GM10266 (cell line): ENCODE measurements at regions not wholly inside any gene's neighbourhood (a gene's known extent, or its start where the extent isn't known, plus 50 kb on each side); places are given as distances from the start of the nearest gene placed in this dataset.

ENCODE experiments used
- DNase-seq: peaks from one replicate; pipeline ENCODE4 v3.0.0; 2012; ENCODE audit errors: extremely low spot score
- CTCF ChIP-seq: IDR thresholded peaks from 2 replicates; pipeline ENCODE4 v1.5.1; 2012; ENCODE audit warnings: mild to moderate bottlenecking, low read depth; ENCODE audit not compliant: control insufficient read depth, insufficient read depth; ENCODE audit errors: missing control alignments

GRCh38 chr13:26954976-26955375, 194.4 kb upstream of the GPR12 start:
- TF ChIP-seq CTCF = no peak
- DNase-seq = no peak

GRCh38 chr13:26953291-26953690, 192.7 kb upstream of the GPR12 start:
- no peak for TF ChIP-seq CTCF
- no peak for DNase-seq

GRCh38 chr13:26952551-26953143, 192.1 kb upstream of the GPR12 start:
- no peak for TF ChIP-seq CTCF

GRCh38 chr13:26951581-26952177, 191.1 kb upstream of the GPR12 start:
- TF ChIP-seq CTCF = no peak
- DNase-seq = no peak

More at GRCh38 chr13:26952551-26953143, 192.1 kb upstream of the GPR12 start:
- no peak for DNase-seq

- no peak for TF ChIP-seq CTCF
- DNase-seq = no peak
Observed at GRCh38 chr13:26950968-26951367, 190.4 kb upstream of the GPR12 start.

GRCh38 chr13:26950546-26950945, 190.0 kb upstream of the GPR12 start:
- TF ChIP-seq CTCF = no peak
- DNase-seq = no peak

GRCh38 chr13:26949701-26950502, 189.3 kb upstream of the GPR12 start:
- TF ChIP-seq CTCF = no peak
- no peak for DNase-seq
